GM12878 (cell line): ENCODE measurements at regions not wholly inside any gene's neighbourhood (a gene's known extent, or its start where the extent isn't known, plus 50 kb on each side); places are given as distances from the start of the nearest gene placed in this dataset.

ENCODE experiments used
- ATAC-seq: fragments of 200-7000 bp; cut with Tn5 transposase; 3 replicates; pipeline ENCODE4 v1.9.1; 2020; ENCODE audit warnings: mild to moderate bottlenecking, moderate library complexity
- BruUV-seq: library from RNA; stranded (reverse); fragments of 400-500 nt; replicated peaks from 2 replicates; lab custom pipeline; 2021; lab: Mats Ljungman, UMichigan
- CTCF ChIA-PET: fragments of 300-600 bp; sonication (Branson Sonifier 250); formaldehyde crosslinking; extraction: SDS; loops from one replicate; lab custom pipeline; 2021; ENCODE audit warnings: inconsistent platforms; lab: Yijun Ruan, JAX
- POLR2A ChIA-PET: fragments of 350-600 bp; formaldehyde crosslinking; extraction: SDS; loops from one replicate; lab custom pipeline; 2021; ENCODE audit warnings: inconsistent platforms; lab: Charles Lee
- RAD21 ChIA-PET: fragments of 300-600 bp; sonication (Branson Sonifier 250); formaldehyde crosslinking; loops from one replicate; lab custom pipeline; 2023; ENCODE audit warnings: antibody characterized with exemption; ENCODE audit not compliant: unreplicated experiment; lab: Charles Lee
- SMC1A ChIA-PET: fragments of 300-600 bp; sonication (Branson Sonifier 250); formaldehyde crosslinking; loops from one replicate; lab custom pipeline; 2023; ENCODE audit not compliant: unreplicated experiment, uncharacterized antibody; lab: Charles Lee
- DNase-seq: peaks from one replicate; pipeline ENCODE4 v3.0.0-alpha.2; 2011; ENCODE audit warnings: low read depth, low spot score
- FAIRE-seq: peaks from 3 replicates; lab custom pipeline; 2011; peaks lifted over from hg19 to GRCh38; lab: Jason Lieb, UNC
- H2AFZ ChIP-seq: 2 replicates; pipeline ENCODE4 v1.6.0; 2011; ENCODE audit warnings: low read depth, low read length, control low read depth; ENCODE audit not compliant: control insufficient read depth
- H3K27ac ChIP-seq: 2 replicates; pipeline ENCODE4 v1.5.1; 2011; ENCODE audit warnings: control low read depth; ENCODE audit not compliant: control insufficient read depth, insufficient read depth
- H3K27me3 ChIP-seq, 2 experiments: replicated peaks in 1 of 2; 2 replicates each; pipeline versions ENCODE4 v1.6.0 to v1.6.1; 2011; ENCODE audit warnings: low read length in 1 of 2; ENCODE audit not compliant: control insufficient read depth in 2 of 2, insufficient read depth in 2 of 2
- H3K36me3 ChIP-seq, 2 experiments: 2 replicates each; pipeline ENCODE4 v1.5.1; 2011; ENCODE audit warnings: low read length in 1 of 2; ENCODE audit not compliant: control insufficient read depth in 2 of 2, insufficient read depth in 2 of 2
- H3K4me1 ChIP-seq: 2 replicates; pipeline ENCODE4 v1.6.1; 2011; ENCODE audit warnings: mild to moderate bottlenecking, low read length, moderate library complexity, mixed read lengths; ENCODE audit not compliant: control insufficient read depth, insufficient read depth
- H3K4me2 ChIP-seq: 2 replicates; pipeline ENCODE4 v1.6.0; 2011; ENCODE audit warnings: control low read depth; ENCODE audit not compliant: control insufficient read depth, insufficient read depth
- H3K4me3 ChIP-seq: fragments of 200-600 bp; sonication (generic); 2 replicates; pipeline ENCODE4 v1.5.1; 2016
- H3K79me2 ChIP-seq: 2 replicates; pipeline ENCODE4 v1.6.0; 2011; ENCODE audit warnings: low read length; ENCODE audit not compliant: control insufficient read depth, insufficient read depth
- H3K9ac ChIP-seq: 2 replicates; pipeline ENCODE4 v1.8.0; 2011; ENCODE audit warnings: low read length, control low read depth, mixed read lengths; ENCODE audit not compliant: control insufficient read depth, insufficient read depth
- H3K9me3 ChIP-seq: replicated peaks from 3 replicates; pipeline ENCODE4 v1.5.1; 2011; ENCODE audit warnings: mild to moderate bottlenecking, low read length; ENCODE audit not compliant: control insufficient read depth, insufficient read depth
- H4K20me1 ChIP-seq: 2 replicates; pipeline ENCODE4 v1.6.0; 2011; ENCODE audit not compliant: control insufficient read depth, insufficient read depth
- BACH1 ChIP-seq: fragments of 450-650 bp; IDR thresholded peaks from 2 replicates; pipeline ENCODE4 v1.6.1; 2017; ENCODE audit warnings: mild to moderate bottlenecking, borderline replicate concordance
- CBFB ChIP-seq: IDR thresholded peaks from 2 replicates; pipeline ENCODE4 v1.6.1; 2016; ENCODE audit warnings: antibody characterized with exemption, low read depth
- CHD2 ChIP-seq: IDR thresholded peaks from 2 replicates; pipeline ENCODE4 v1.6.1; 2011; ENCODE audit warnings: low read depth, low read length, improper control_type of control experiment, borderline replicate concordance
- CREB1 ChIP-seq: IDR thresholded peaks from 2 replicates; pipeline ENCODE4 v1.6.1; 2012; ENCODE audit warnings: low read depth, mild to moderate bottlenecking, inconsistent platforms
- DPF2 ChIP-seq: fragments of 450-650 bp; IDR thresholded peaks from 2 replicates; pipeline ENCODE4 v1.6.1; 2017; ENCODE audit warnings: mild to moderate bottlenecking
- EED ChIP-seq: sonication (generic); IDR thresholded peaks from 2 replicates; pipeline ENCODE4 v1.6.1; 2016; ENCODE audit warnings: antibody characterized with exemption, low read depth
- EGR1 ChIP-seq, 2 experiments: IDR thresholded peaks; 1 replicate in 1 of 2; 2 replicates in 1 of 2; pipeline ENCODE4 v1.6.1; 2011 to 2012; ENCODE audit warnings: low read depth in 2 of 2, low read length in 2 of 2, borderline replicate concordance in 1 of 2, mild to moderate bottlenecking in 1 of 2, moderate library complexity in 1 of 2
- HDAC2 ChIP-seq: fragments of 200-600 bp; sonication (generic); IDR thresholded peaks from 2 replicates; pipeline ENCODE4 v1.6.1; 2017
- HDGF ChIP-seq: fragments of 450-650 bp; IDR thresholded peaks from 2 replicates; pipeline ENCODE4 v1.6.1; 2016; ENCODE audit warnings: antibody characterized with exemption
- MTA2 ChIP-seq: fragments of 450-650 bp; IDR thresholded peaks from 2 replicates; pipeline ENCODE4 v1.6.1; 2016; ENCODE audit warnings: low read depth, mild to moderate bottlenecking, moderate library complexity
- MTA3 ChIP-seq: IDR thresholded peaks from 2 replicates; pipeline ENCODE4 v1.6.1; 2012; ENCODE audit warnings: low read length, inconsistent platforms, borderline replicate concordance
- NFIC ChIP-seq: IDR thresholded peaks from 2 replicates; pipeline ENCODE4 v1.6.1; 2012; ENCODE audit warnings: low read depth, mild to moderate bottlenecking, inconsistent platforms, low read length, moderate library complexity
- NR2F1 ChIP-seq: fragments of 450-650 bp; conservative IDR thresholded peaks from 2 replicates; pipeline ENCODE4 v1.6.1; 2017; ENCODE audit warnings: mild to moderate bottlenecking
- PAX5 ChIP-seq: IDR thresholded peaks from 2 replicates; pipeline ENCODE4 v1.6.1; 2011; ENCODE audit warnings: low read depth, low read length, borderline replicate concordance
- PAX8 ChIP-seq: fragments of 450-650 bp; IDR thresholded peaks from 2 replicates; pipeline ENCODE4 v1.6.1; 2017; ENCODE audit warnings: mild to moderate bottlenecking, moderate library complexity
- SMAD1 ChIP-seq: fragments of 450-650 bp; IDR thresholded peaks from 2 replicates; pipeline ENCODE4 v1.6.1; 2018; ENCODE audit warnings: mild to moderate bottlenecking, low read depth; ENCODE audit not compliant: partially characterized antibody
- SPI1 ChIP-seq: IDR thresholded peaks from 2 replicates; pipeline ENCODE4 v1.6.1; 2011; ENCODE audit warnings: low read depth, mild to moderate bottlenecking, low read length, moderate library complexity, borderline replicate concordance; ENCODE audit not compliant: insufficient read depth
- SUZ12 ChIP-seq: fragments of 200-600 bp; sonication (generic); IDR thresholded peaks from one replicate; pipeline ENCODE4 v1.6.1; 2018; ENCODE audit warnings: antibody characterized with exemption, mild to moderate bottlenecking; ENCODE audit not compliant: unreplicated experiment
- TAF1 ChIP-seq: IDR thresholded peaks from 2 replicates; pipeline ENCODE4 v1.6.1; 2011; ENCODE audit warnings: mild to moderate bottlenecking, low read depth, low read length, borderline replicate concordance
- TBL1XR1 ChIP-seq: IDR thresholded peaks from 2 replicates; pipeline ENCODE4 v1.6.1; 2012; ENCODE audit warnings: low read depth, low read length, improper control_type of control experiment
- ZSCAN29 ChIP-seq: fragments of 450-650 bp; IDR thresholded peaks from 2 replicates; pipeline ENCODE4 v1.6.1; 2017; ENCODE audit warnings: mild to moderate bottlenecking, moderate library complexity
- WGBS: methylation state at CpG from one replicate; pipeline ENCODE4 v1.1.6; 2016; ENCODE audit warnings: low lambda C conversion rate; ENCODE audit not compliant: insufficient replicate concordance, insufficient coverage; ENCODE audit errors: missing lambda C conversion rate; 5-methylcytosine and 5-hydroxymethylcytosine counted together
- in situ Hi-C: fragments of 300-500 bp; cut with MboI; formaldehyde crosslinking; loops from 9 replicates; pipeline ENCODE4 v1.14.3; 2018; ENCODE audit warnings: mixed read lengths
- intact Hi-C: fragments of 100-400 bp; cut with micrococcal nuclease; formaldehyde crosslinking; loops from one replicate; pipeline ENCODE4 v1.14.2; 2022; ENCODE audit not compliant: unreplicated experiment
- TF ChIP-seq, protein P1 (sequence below): fragments of 450-650 bp; formaldehyde crosslinking; IDR thresholded peaks from 2 replicates; pipeline ENCODE4 v1.4.0; 2020; ENCODE audit warnings: mild to moderate bottlenecking, moderate library complexity
- TF ChIP-seq, protein P2 (sequence below): fragments of 450-650 bp; IDR thresholded peaks from 2 replicates; pipeline ENCODE4 v1.6.1; 2017; ENCODE audit warnings: mild to moderate bottlenecking, low read depth, inconsistent platforms; ENCODE audit not compliant: poor library complexity, severe bottlenecking

DNA sequence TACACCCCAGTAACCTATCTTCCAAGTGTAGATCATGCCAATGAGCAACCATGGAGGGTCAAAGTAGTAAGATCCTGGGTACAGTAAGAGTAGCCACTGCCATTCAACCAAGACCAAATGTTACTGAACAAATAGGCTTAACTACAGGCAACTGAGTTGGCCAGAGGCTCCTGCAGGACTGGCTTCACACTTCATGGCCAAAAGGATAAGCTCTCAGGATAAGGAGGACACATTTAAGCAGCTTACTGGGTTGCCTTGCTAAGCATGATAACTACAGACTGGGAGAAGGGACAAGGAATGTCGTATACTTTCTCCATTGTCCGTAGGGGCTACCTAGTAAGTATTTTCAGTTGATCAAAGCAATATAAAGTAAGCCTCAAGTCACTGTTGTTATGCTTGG is 174.7 kb downstream of the INO80D start (continued):
- TF ChIP-seq SPI1: no peak
- TF ChIP-seq NR2F1: no peak
- TF ChIP-seq SUZ12: no peak
- no peak for TF ChIP-seq EGR1 (IDR thresholded peaks at IDR 0.05; ENCODE audit: borderline replicate concordance in 1 of 2, low read depth in 2 of 2, low read length in 2 of 2)
- TF ChIP-seq DPF2: no peak
- no peak for TF ChIP-seq SMAD1
- no peak for TF ChIP-seq CBFB
- TF ChIP-seq EED: no peak
- TF ChIP-seq, protein P1, sequence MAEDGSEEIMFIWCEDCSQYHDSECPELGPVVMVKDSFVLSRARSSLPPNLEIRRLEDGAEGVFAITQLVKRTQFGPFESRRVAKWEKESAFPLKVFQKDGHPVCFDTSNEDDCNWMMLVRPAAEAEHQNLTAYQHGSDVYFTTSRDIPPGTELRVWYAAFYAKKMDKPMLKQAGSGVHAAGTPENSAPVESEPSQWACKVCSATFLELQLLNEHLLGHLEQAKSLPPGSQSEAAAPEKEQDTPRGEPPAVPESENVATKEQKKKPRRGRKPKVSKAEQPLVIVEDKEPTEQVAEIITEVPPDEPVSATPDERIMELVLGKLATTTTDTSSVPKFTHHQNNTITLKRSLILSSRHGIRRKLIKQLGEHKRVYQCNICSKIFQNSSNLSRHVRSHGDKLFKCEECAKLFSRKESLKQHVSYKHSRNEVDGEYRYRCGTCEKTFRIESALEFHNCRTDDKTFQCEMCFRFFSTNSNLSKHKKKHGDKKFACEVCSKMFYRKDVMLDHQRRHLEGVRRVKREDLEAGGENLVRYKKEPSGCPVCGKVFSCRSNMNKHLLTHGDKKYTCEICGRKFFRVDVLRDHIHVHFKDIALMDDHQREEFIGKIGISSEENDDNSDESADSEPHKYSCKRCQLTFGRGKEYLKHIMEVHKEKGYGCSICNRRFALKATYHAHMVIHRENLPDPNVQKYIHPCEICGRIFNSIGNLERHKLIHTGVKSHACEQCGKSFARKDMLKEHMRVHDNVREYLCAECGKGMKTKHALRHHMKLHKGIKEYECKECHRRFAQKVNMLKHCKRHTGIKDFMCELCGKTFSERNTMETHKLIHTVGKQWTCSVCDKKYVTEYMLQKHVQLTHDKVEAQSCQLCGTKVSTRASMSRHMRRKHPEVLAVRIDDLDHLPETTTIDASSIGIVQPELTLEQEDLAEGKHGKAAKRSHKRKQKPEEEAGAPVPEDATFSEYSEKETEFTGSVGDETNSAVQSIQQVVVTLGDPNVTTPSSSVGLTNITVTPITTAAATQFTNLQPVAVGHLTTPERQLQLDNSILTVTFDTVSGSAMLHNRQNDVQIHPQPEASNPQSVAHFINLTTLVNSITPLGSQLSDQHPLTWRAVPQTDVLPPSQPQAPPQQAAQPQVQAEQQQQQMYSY (CRISPR knock-in tag): no peak
- TF ChIP-seq ZSCAN29: no peak
- TF ChIP-seq, all 136 proteins: peak for 0

DNA sequence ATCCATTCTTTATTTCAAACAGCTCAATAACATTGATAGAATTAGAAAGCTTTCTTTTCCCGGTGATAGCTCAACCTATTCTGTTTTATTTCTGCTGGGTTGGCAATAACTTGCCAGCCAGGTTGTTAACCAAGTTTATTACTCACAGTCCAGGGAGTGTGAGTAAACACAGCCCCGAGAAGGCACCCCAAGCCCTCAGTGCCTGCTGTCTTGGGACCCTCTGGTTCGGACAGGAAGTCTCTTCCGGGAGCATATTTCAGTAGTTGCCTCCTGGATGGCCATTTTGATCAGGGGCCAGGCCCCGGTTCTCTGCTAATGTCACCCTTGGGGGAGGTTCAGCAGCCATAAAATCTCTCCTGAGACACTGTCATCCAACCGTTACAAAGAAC is 176.8 kb downstream of the INO80D start:
- H3K4me1 ChIP-seq: no peaks in the 10 kb centered on the region
- H3K4me3 ChIP-seq: no peak overlapping the region
- no peak overlapping the region for H3K27ac ChIP-seq
- FAIRE-seq: no peak
- no peaks in the 10 kb centered on the region for H3K36me3 ChIP-seq
- no peaks in the 10 kb centered on the region for H4K20me1 ChIP-seq
- RAD21 ChIA-PET: no interaction called here
- intact Hi-C loops: no loop called here
- no peaks in the 10 kb centered on the region; a peak in 1 of 4 replicates for H3K27me3 ChIP-seq
- no peak for ATAC-seq
- DNase-seq: no peak
- H3K9ac ChIP-seq: no peak overlapping the region
- H3K9me3 ChIP-seq: no peaks in the 10 kb centered on the region
- CTCF ChIA-PET: interaction anchor here (1.8 kb wide), 1 partner anchor 17 kb away, joined by 4 read pairs; no protein-coding TSS in a partner anchor
- 15% methylated on average over 6 of the region's 6 CpGs for WGBS
- H2AFZ ChIP-seq: no peak overlapping the region
- no TSS peak for BruUV-seq
- in situ Hi-C loops: no loop called here
- no peak overlapping the region for H3K4me2 ChIP-seq
- SMC1A ChIA-PET: interaction anchor here (0.8 kb wide), 1 partner anchor 8 kb away, joined by 3 read pairs; no protein-coding TSS in a partner anchor
- H3K79me2 ChIP-seq: no peaks in the 10 kb centered on the region
- POLR2A ChIA-PET: no interaction called here
- no peak for TF ChIP-seq TAF1
- no peak for TF ChIP-seq MTA2
- TF ChIP-seq, protein P2, sequence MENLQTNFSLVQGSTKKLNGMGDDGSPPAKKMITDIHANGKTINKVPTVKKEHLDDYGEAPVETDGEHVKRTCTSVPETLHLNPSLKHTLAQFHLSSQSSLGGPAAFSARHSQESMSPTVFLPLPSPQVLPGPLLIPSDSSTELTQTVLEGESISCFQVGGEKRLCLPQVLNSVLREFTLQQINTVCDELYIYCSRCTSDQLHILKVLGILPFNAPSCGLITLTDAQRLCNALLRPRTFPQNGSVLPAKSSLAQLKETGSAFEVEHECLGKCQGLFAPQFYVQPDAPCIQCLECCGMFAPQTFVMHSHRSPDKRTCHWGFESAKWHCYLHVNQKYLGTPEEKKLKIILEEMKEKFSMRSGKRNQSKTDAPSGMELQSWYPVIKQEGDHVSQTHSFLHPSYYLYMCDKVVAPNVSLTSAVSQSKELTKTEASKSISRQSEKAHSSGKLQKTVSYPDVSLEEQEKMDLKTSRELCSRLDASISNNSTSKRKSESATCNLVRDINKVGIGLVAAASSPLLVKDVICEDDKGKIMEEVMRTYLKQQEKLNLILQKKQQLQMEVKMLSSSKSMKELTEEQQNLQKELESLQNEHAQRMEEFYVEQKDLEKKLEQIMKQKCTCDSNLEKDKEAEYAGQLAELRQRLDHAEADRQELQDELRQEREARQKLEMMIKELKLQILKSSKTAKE: no peak
- no peak for TF ChIP-seq CREB1
- TF ChIP-seq HDGF: no peak
- no peak for TF ChIP-seq CHD2
- TF ChIP-seq BACH1: no peak
- TF ChIP-seq TBL1XR1: no peak
- no peak for TF ChIP-seq MTA3
- TF ChIP-seq NFIC: no peak
- TF ChIP-seq PAX8: no peak
- no peak for TF ChIP-seq HDAC2
- no peak for TF ChIP-seq PAX5
